Astrocyte of the spinal cord (primary cell): ENCODE measurements at regions not wholly inside any gene's neighbourhood (a gene's known extent, or its start where the extent isn't known, plus 50 kb on each side); places are given as distances from the start of the nearest gene placed in this dataset.

Experiments
- DNase-seq: peaks from one replicate; pipeline ENCODE4 v3.0.0; 2011; ENCODE audit warnings: low read depth, low spot score
- H3K4me3 ChIP-seq: 2 replicates; pipeline ENCODE4 v1.5.1; 2011; ENCODE audit warnings: low read depth, mild to moderate bottlenecking, low read length, moderate library complexity
- CTCF ChIP-seq: IDR thresholded peaks from 2 replicates; pipeline ENCODE4 v1.5.1; 2012; ENCODE audit warnings: low read depth, mild to moderate bottlenecking, low read length, inconsistent platforms
- in situ Hi-C: cut with HindIII; loops from 2 replicates; pipeline ENCODE4 v1.10.0; 2017; ENCODE audit warnings: low sequenced_read_pairs

DNA sequence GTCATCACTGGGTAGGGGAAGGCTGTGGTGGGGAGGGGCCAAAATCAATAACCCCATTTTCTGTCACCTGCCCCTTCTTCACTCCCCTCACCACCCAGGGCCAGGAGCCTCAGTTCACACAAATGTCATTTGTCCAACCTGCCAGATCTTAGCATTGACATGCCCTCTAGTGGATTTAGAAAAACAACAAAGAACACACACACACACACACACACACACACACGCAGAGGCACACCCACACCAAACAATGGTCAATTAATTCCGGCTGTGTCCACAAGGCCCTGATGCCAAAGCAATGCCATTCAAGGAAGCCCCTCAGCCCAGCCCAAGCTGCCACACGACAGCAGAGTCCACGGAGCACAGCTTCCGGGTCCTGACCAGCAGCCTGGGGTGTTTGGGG lies 68.4 kb downstream of the NOG start:
- no peak for TF ChIP-seq CTCF
- no peak overlapping the region for H3K4me3 ChIP-seq
- DNase-seq, result no peak
- in situ Hi-C loops, result no loop called here

DNA sequence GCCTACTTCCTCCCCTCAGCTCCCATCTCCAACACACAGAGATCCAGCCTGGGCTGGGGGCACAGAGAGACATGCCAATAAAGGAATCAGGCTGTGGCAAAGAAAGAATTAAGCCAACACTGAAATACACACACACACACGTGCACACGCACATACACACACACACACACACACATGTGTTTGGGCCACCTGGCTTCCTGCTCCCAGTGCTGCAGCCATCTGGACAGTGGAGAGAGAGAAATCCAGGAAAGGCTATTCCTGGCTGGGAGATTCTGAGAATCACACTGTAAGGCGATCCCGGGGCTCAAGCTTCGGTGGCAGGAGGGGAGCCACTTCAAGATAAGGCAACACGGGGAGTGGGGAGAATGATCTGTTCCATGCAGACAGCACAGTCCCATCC lies 72.4 kb downstream of the NOG start:
- no peak for TF ChIP-seq CTCF
- in situ Hi-C loops, result no loop called here
- H3K4me3 ChIP-seq, result no peak overlapping the region
- no peak for DNase-seq

DNA sequence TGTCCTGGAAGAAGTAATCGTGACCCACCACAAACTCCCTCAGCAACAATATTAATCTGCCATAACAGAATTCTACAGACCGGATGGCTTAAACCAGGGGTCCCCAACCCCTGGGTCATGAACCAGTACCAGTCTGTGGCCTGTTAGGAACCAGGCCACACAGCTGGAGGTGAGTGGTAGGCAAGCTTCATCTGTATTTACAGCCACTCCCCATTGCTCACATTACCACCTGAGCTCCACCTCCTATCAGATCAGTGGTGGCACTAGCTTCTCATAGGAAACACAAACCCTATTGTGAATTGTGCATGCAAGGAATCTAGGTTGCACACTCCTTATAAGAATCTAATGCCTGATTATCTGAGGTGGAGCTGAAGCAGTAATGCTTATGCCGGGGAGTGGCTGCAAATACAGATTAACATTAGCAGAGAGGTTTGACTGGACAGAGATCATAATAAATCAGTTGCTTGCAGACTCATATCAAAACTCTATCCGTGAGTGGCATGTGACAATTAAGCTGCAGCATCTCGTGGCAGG lies 74.5 kb downstream of the NOG start:
- H3K4me3 ChIP-seq, result no peak overlapping the region
- in situ Hi-C loops, result no loop called here
- TF ChIP-seq CTCF, result no peak
- DNase-seq, result no peak

DNA sequence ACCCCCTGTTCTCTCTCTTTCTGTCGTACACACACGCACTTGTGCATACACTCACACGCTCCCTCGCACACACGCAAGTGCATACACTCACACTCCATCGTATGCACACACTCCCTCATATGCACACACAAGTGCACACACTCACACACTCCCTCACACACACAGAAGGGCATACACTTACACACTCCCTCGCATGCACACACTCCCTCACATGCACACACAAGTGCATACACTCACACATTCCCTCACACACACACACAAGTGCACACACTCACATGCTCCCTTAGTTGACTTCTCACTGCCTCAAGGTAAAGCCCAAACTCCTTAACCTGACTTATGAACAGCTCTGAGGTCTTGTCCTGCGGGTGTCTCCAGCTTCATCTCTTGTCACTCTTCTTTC lies 78.7 kb downstream of the NOG start:
- DNase-seq, result no peak
- TF ChIP-seq CTCF, result no peak
- no peak overlapping the region for H3K4me3 ChIP-seq
- in situ Hi-C loops, result no loop called here

DNA sequence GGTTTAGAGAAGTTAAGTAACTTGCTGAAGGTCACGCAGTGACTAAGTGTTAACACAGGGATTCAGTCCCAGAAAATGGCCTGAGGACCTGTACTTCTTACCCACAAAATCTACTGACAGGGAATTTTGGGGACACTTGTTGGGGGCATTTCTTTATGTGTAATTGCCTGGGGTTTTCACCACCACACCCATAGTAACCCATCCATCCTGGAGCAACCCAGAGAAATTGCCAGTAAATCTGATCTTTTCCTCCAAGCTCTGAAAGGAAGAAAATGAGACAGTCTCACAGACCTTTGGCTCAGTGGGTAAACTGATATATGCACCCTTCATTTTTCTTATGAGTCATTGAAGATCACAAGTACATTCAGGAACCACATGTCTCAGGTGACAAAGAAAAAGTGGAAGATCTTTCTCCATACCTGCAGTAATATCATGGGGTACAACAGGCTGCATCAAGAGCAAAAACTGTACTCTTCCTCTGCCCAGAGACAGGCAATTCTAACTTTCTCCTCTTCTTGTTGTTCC lies 81.0 kb downstream of the NOG start:
- no peak overlapping the region for H3K4me3 ChIP-seq
- no peak for TF ChIP-seq CTCF
- in situ Hi-C loops, result no loop called here
- DNase-seq, result no peak

DNA sequence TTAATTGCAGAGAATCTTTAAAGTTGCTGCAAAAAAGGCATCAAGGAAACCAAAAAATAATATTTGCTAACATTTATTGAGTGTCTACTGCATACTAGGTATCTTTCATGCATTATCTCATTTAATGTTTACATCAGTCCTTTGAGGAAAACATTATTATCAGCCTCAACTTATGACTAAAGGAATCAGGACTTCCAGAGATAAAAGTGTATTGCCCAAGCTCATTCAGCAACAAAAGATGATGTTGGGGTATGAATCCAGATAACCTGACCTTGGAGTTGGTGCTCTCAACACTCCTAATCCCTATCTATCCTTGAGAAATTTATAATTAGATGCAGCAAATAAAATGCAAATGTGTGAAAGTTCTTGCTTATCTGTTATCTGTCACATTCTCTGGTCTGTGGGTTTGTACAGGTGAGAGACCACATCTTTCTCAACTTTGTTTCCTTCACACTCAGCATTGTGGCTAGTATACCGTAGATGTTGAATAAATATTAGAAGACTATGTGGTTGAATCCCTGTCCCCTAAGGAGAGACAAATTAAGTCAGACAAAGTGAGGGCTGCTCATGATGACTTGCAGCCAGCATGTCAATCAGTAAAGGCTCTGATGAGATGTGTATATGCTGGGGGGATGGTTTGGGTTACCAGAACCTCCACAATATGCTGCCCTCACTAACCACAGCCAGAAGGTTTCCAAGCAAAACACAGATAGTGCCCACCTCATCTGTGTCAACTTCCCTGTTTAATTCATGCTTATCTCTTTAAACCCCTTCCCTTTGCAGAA lies 82.6 kb downstream of the NOG start:
- DNase-seq, result no peak
- no peak for TF ChIP-seq CTCF
- in situ Hi-C loops, result no loop called here
- H3K4me3 ChIP-seq, result no peak overlapping the region
